ENCODE measurements at regions not wholly inside any gene's neighbourhood (a gene's known extent, or its start where the extent isn't known, plus 50 kb on each side); places are given as distances from the start of the nearest gene placed in this dataset.

DNA sequence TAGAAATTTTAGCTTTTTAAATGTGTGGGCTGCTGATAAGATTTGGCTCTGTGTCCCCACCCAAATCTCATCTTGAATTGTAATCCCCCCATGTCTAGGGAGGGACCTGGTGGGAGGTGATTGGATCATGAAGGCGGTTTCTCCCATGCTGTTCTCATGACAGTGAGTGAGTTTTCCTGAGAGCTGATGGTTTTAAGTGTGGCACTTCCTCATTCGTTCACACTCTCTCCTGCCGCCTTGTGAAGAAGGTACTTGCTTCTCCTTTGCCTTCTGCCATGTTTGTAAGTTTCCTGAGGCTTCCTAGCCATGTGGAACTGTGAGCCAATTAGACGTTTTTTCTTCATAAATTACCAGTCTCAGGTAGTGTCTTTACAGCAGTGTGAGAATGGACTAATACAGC, 127.8 kb upstream of the MVB12B start:
- no peak for TF ChIP-seq POLR2A (IDR thresholded peaks at IDR 0.05)
- TF ChIP-seq, protein P1, sequence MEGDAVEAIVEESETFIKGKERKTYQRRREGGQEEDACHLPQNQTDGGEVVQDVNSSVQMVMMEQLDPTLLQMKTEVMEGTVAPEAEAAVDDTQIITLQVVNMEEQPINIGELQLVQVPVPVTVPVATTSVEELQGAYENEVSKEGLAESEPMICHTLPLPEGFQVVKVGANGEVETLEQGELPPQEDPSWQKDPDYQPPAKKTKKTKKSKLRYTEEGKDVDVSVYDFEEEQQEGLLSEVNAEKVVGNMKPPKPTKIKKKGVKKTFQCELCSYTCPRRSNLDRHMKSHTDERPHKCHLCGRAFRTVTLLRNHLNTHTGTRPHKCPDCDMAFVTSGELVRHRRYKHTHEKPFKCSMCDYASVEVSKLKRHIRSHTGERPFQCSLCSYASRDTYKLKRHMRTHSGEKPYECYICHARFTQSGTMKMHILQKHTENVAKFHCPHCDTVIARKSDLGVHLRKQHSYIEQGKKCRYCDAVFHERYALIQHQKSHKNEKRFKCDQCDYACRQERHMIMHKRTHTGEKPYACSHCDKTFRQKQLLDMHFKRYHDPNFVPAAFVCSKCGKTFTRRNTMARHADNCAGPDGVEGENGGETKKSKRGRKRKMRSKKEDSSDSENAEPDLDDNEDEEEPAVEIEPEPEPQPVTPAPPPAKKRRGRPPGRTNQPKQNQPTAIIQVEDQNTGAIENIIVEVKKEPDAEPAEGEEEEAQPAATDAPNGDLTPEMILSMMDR (IDR thresholded peaks at IDR 0.05 in 4 of 5, conservative IDR thresholded peaks at IDR 0.05 in 1 of 5) = no peak

All from gastrocnemius medialis (tissue), 4 donors.